ENCODE measurements at regions not wholly inside any gene's neighbourhood (a gene's known extent, or its start where the extent isn't known, plus 50 kb on each side); places are given as distances from the start of the nearest gene placed in this dataset.

GRCh38 chr6:43913375-43914271, 143.6 kb downstream of the VEGFA start (continued):
- TF ChIP-seq CTCFL (IDR thresholded peaks at IDR 0.05; ENCODE audit: borderline replicate concordance, insufficient read depth, low read depth, low read length, poor library complexity, severe bottlenecking) (no peak), CCAR2 (IDR thresholded peaks at IDR 0.05; ENCODE audit: low read depth, low read length) (no peak), MCM3 (IDR thresholded peaks at IDR 0.05) (no peak), ZNF165 (CRISPR knock-in tag; IDR thresholded peaks at IDR 0.05; ENCODE audit: borderline replicate concordance) (peak; percentile 70; the same call in 1 of the 2 replicates), SMAD1 (IDR thresholded peaks at IDR 0.05; ENCODE audit: low read depth, low read length, partially characterized antibody) (no peak), FOS (IDR thresholded peaks at IDR 0.05; ENCODE audit: extremely low read depth, insufficient read length) (no peak), PML (IDR thresholded peaks at IDR 0.05; ENCODE audit: low read length) (no peak), MAFK (IDR thresholded peaks at IDR 0.05; ENCODE audit: low read length) (no peak), ZNF311 (CRISPR knock-in tag; IDR thresholded peaks at IDR 0.05) (0 out of 2 replicates have a peak, but pooled peaks have one; percentile 32), ARID2 (IDR thresholded peaks at IDR 0.05) (no peak), CREM (IDR thresholded peaks at IDR 0.05; ENCODE audit: low read depth) (no peak), MYC (IDR thresholded peaks at IDR 0.05; ENCODE audit: low read depth, low read length) (no peak), MYC (CRISPR knock-in tag; IDR thresholded peaks at IDR 0.05; ENCODE audit: borderline replicate concordance, low read depth) (peak; percentile 38; the same call in 1 of the 2 replicates), PHF8 (IDR thresholded peaks at IDR 0.05; ENCODE audit: borderline replicate concordance, low read length) (no peak), FOXK2 (conservative IDR thresholded peaks at IDR 0.05 in 1 of 2, IDR thresholded peaks at IDR 0.05 in 1 of 2; ENCODE audit: low read depth in 2 of 2) (no peak), BRCA1 (IDR thresholded peaks at IDR 0.05) (no peak), BRCA1 (CRISPR knock-in tag; IDR thresholded peaks at IDR 0.05) (no peak), CBX1 (IDR thresholded peaks at IDR 0.05; ENCODE audit: low read depth) (no peak), SRSF1 (IDR thresholded peaks at IDR 0.05; ENCODE audit: low read depth, low read length) (no peak), FOXA1 (IDR thresholded peaks at IDR 0.05; ENCODE audit: borderline replicate concordance) (no peak), FOSL1 (tag; conservative IDR thresholded peaks at IDR 0.05) (peak; percentile 67), PTRF (tag; IDR thresholded peaks at IDR 0.05) (no peak), NBN (IDR thresholded peaks at IDR 0.05; ENCODE audit: low read depth) (no peak), GTF2E2 (tag; IDR thresholded peaks at IDR 0.05) (peak; percentile 38; the same call in 1 of the 2 replicates), ZNF23 (CRISPR knock-in tag; IDR thresholded peaks at IDR 0.05) (no peak), CREB1 (IDR thresholded peaks at IDR 0.05) (no peak), CREB1 (CRISPR knock-in tag; IDR thresholded peaks at IDR 0.05) (no peak), SIN3A (IDR thresholded peaks at IDR 0.05; ENCODE audit: borderline replicate concordance in 2 of 2, control insufficient read depth in 1 of 2, low read depth in 2 of 2, low read length in 2 of 2) (no peak), DMBX1 (CRISPR knock-in tag; IDR thresholded peaks at IDR 0.05; ENCODE audit: borderline replicate concordance) (0 out of 2 replicates have a peak, but pooled peaks have one; percentile 28), THRAP3 (IDR thresholded peaks at IDR 0.05; ENCODE audit: borderline replicate concordance) (no peak), ZNF445 (CRISPR knock-in tag; IDR thresholded peaks at IDR 0.05; ENCODE audit: low read depth) (no peak)

All from K562 (cell line).